GM12892 (cell line): ENCODE measurements at regions not wholly inside any gene's neighbourhood (a gene's known extent, or its start where the extent isn't known, plus 50 kb on each side); places are given as distances from the start of the nearest gene placed in this dataset.

Experiments
- POLR2A ChIP-seq: IDR thresholded peaks from 2 replicates; pipeline ENCODE4 v1.6.1; 2011; ENCODE audit warnings: low read depth, low read length, control low read depth
- POLR2AphosphoS5 ChIP-seq: IDR thresholded peaks from 2 replicates; pipeline ENCODE4 v1.6.1; 2011; ENCODE audit warnings: low read depth, low read length, control low read depth

- no peak for TF ChIP-seq POLR2A
- no peak for TF ChIP-seq POLR2AphosphoS5
Observed at GRCh38 chr11:116506263-116506825, 266.4 kb downstream of the BUD13 start.
